ENCODE measurements at regions not wholly inside any gene's neighbourhood (a gene's known extent, or its start where the extent isn't known, plus 50 kb on each side); places are given as distances from the start of the nearest gene placed in this dataset.
"Not testable (repeated sequence)": the region's sequence is repeated elsewhere in the genome, so short reads cannot be mapped to it uniquely, and the experiment has no call there.

GRCh38 chr1:80640978-80641377, 1159.8 kb upstream of the ADGRL2 start:
- no peak for DNase-seq (ENCODE audit: low read depth)

- no peak for DNase-seq (ENCODE audit: low read depth)
These were observed 1160.8 kb upstream of the ADGRL2 start for GRCh38 chr1:80639777-80640533.

- DNase-seq (ENCODE audit: low read depth): no peak
These were observed 1166.6 kb upstream of the ADGRL2 start for GRCh38 chr1:80633947-80634706.

- DNase-seq (ENCODE audit: low read depth): no peak
These were observed 1168.5 kb upstream of the ADGRL2 start for GRCh38 chr1:80632284-80632683.

GRCh38 chr1:80629304-80629837, 1171.4 kb upstream of the ADGRL2 start:
- no peak for DNase-seq (ENCODE audit: low read depth)

- no peak for DNase-seq (ENCODE audit: low read depth)
These were observed 1176.1 kb upstream of the ADGRL2 start for GRCh38 chr1:80624682-80625081.

GRCh38 chr1:80607064-80607463, 1193.7 kb upstream of the ADGRL2 start:
- no peak for DNase-seq (ENCODE audit: low read depth)

GRCh38 chr1:80594013-80594412, 1206.7 kb upstream of the ADGRL2 start:
- no peak for DNase-seq (ENCODE audit: low read depth)

GRCh38 chr1:80593197-80593596, 1207.5 kb upstream of the ADGRL2 start:
- no peak for DNase-seq (ENCODE audit: low read depth)

GRCh38 chr1:80582980-80583379, 1217.8 kb upstream of the ADGRL2 start:
- peak; percentile 30 for DNase-seq (ENCODE audit: low read depth)

GRCh38 chr1:80579055-80579454, 1221.7 kb upstream of the ADGRL2 start:
- no peak for DNase-seq (ENCODE audit: low read depth)

GRCh38 chr1:80566867-80567266, 1233.9 kb upstream of the ADGRL2 start:
- no peak for DNase-seq (ENCODE audit: low read depth)

- no peak for DNase-seq (ENCODE audit: low read depth)
These were observed 1234.6 kb upstream of the ADGRL2 start for GRCh38 chr1:80566123-80566522.

GRCh38 chr1:80565406-80565805, 1235.3 kb upstream of the ADGRL2 start:
- no peak for DNase-seq (ENCODE audit: low read depth)

GRCh38 chr1:80542231-80542630, 1258.5 kb upstream of the ADGRL2 start:
- no peak for DNase-seq (ENCODE audit: low read depth)

- DNase-seq (ENCODE audit: low read depth): no peak
These were observed 1260.1 kb upstream of the ADGRL2 start for GRCh38 chr1:80540596-80540995.

GRCh38 chr1:80540149-80540548, 1260.6 kb upstream of the ADGRL2 start:
- DNase-seq (ENCODE audit: low read depth): no peak

- DNase-seq (ENCODE audit: low read depth): not testable (repeated sequence)
These were observed 1261.4 kb upstream of the ADGRL2 start for GRCh38 chr1:80539298-80539697.

- no peak for DNase-seq (ENCODE audit: low read depth)
These were observed 1264.3 kb upstream of the ADGRL2 start for GRCh38 chr1:80536461-80536860.

- DNase-seq (ENCODE audit: low read depth): no peak
These were observed 1265.3 kb upstream of the ADGRL2 start for GRCh38 chr1:80535466-80535865.

GRCh38 chr1:80534606-80535360, 1266.0 kb upstream of the ADGRL2 start:
- peak; percentile 5 for DNase-seq (ENCODE audit: low read depth)

- no peak for DNase-seq (ENCODE audit: low read depth)
These were observed 1266.9 kb upstream of the ADGRL2 start for GRCh38 chr1:80533775-80534334.

Data from stromal cell of bone marrow (primary cell).